NCI-H2196 (cell line): ENCODE measurements at regions not wholly inside any gene's neighbourhood (a gene's known extent, or its start where the extent isn't known, plus 50 kb on each side); places are given as distances from the start of the nearest gene placed in this dataset.

ENCODE experiments used
- DNase-seq: peaks from one replicate; lab custom pipeline; 2025; ENCODE audit not compliant: unreplicated experiment; lab: John Stamatoyannopoulos, UW

GRCh38 chr15:39429898-39430357 is 151.0 kb upstream of the THBS1 start:
- DNase-seq, result no peak

GRCh38 chr15:39430389-39430788 is 150.5 kb upstream of the THBS1 start:
- no peak for DNase-seq

GRCh38 chr15:39431376-39431775 is 149.5 kb upstream of the THBS1 start:
- no peak for DNase-seq

- no peak for DNase-seq
These were observed 148.9 kb upstream of the THBS1 start for GRCh38 chr15:39432026-39432425.

GRCh38 chr15:39432912-39433348 is 147.9 kb upstream of the THBS1 start:
- DNase-seq, result no peak

GRCh38 chr15:39433376-39433775 is 147.5 kb upstream of the THBS1 start:
- DNase-seq, result no peak

- DNase-seq, result no peak
These were observed 146.7 kb upstream of the THBS1 start for GRCh38 chr15:39434163-39434562.

- no peak for DNase-seq
These were observed 146.1 kb upstream of the THBS1 start for GRCh38 chr15:39434751-39435238.

- DNase-seq, result no peak
These were observed 145.6 kb upstream of the THBS1 start for GRCh38 chr15:39435244-39435643.

- no peak for DNase-seq
These were observed 142.6 kb upstream of the THBS1 start for GRCh38 chr15:39438260-39438659.

GRCh38 chr15:39438799-39439592 is 141.9 kb upstream of the THBS1 start:
- DNase-seq, result no peak

GRCh38 chr15:39442898-39443297 is 138.0 kb upstream of the THBS1 start:
- DNase-seq, result no peak

GRCh38 chr15:39443659-39444219 is 137.1 kb upstream of the THBS1 start:
- DNase-seq, result no peak

GRCh38 chr15:39444735-39445470 is 136.0 kb upstream of the THBS1 start:
- no peak for DNase-seq

GRCh38 chr15:39445931-39446330 is 134.9 kb upstream of the THBS1 start:
- no peak for DNase-seq

- DNase-seq, result no peak
These were observed 133.5 kb upstream of the THBS1 start for GRCh38 chr15:39447346-39447745.

- DNase-seq, result no peak
These were observed 133.0 kb upstream of the THBS1 start for GRCh38 chr15:39447881-39448280.

- DNase-seq, result peak; percentile 10
These were observed 132.5 kb upstream of the THBS1 start for GRCh38 chr15:39448409-39448808.

- no peak for DNase-seq
These were observed 129.7 kb upstream of the THBS1 start for GRCh38 chr15:39451121-39451688.

GRCh38 chr15:39451871-39452270 is 129.0 kb upstream of the THBS1 start:
- no peak for DNase-seq

- no peak for DNase-seq
These were observed 127.3 kb upstream of the THBS1 start for GRCh38 chr15:39453620-39454019.
